Ascending aorta (tissue), 2 donors: ENCODE measurements at regions not wholly inside any gene's neighbourhood (a gene's known extent, or its start where the extent isn't known, plus 50 kb on each side); places are given as distances from the start of the nearest gene placed in this dataset.

ENCODE experiments used
- DNase-seq, 2 donors: peaks; one replicate each; pipeline ENCODE4 v3.0.0-alpha.2; 2019; ENCODE audit warnings: low spot score in 2 of 2
- H3K27ac ChIP-seq, 2 donors: fragments of 200-600 bp; sonication (generic); one replicate each; pipeline ENCODE4 v1.5.1; 2016 to 2017; ENCODE audit warnings: mild to moderate bottlenecking in 1 of 2
- H3K27me3 ChIP-seq: fragments of 200-600 bp; sonication (generic); one replicate; pipeline ENCODE4 v1.5.1; 2017
- H3K36me3 ChIP-seq, 2 donors: fragments of 200-600 bp; sonication (generic); one replicate each; pipeline ENCODE4 v1.5.1; 2016
- H3K4me1 ChIP-seq, 2 donors: fragments of 200-600 bp; sonication (generic); one replicate each; pipeline ENCODE4 v1.5.1; 2016 to 2017; ENCODE audit warnings: mild to moderate bottlenecking in 1 of 2
- H3K4me3 ChIP-seq, 2 donors: fragments of 200-600 bp; sonication (generic); one replicate each; pipeline ENCODE4 v1.5.1; 2016 to 2017; ENCODE audit warnings: mild to moderate bottlenecking in 1 of 2
- H3K9me3 ChIP-seq, 2 donors: fragments of 200-600 bp; sonication (generic); one replicate each; pipeline ENCODE4 v1.5.1; 2016
- CTCF ChIP-seq, 3 experiments: fragments of 200-600 bp in 2 of 3; fragments of 450-650 bp in 1 of 3; sonication (generic) in 2 of 3; IDR thresholded peaks; one replicate each; pipeline ENCODE4 v1.5.1; 2016 to 2019; ENCODE audit warnings: antibody characterized with exemption in 3 of 3, mild to moderate bottlenecking in 1 of 3, moderate library complexity in 1 of 3
- intact Hi-C: fragments of 100-400 bp; cut with DNase I; formaldehyde crosslinking; loops from one replicate; pipeline ENCODE4 v1.15.1; 2023

GRCh38 chr9:13898957-13899356 is 415.0 kb downstream of the NFIB start:
- Histone ChIP-seq H3K9me3 (no peaks in the 10 kb centered on the region), H3K4me1 (peaks cover 2 to 30% of the 10 kb centered on the region in 2 donors), H3K36me3 (no peaks in the 10 kb centered on the region), H3K27ac (peak overlapping the region in 1 of 2 donors; percentile 62), H3K27me3 (no peaks in the 10 kb centered on the region), H3K4me3 (no peak overlapping the region)
- no peak for TF ChIP-seq CTCF (IDR thresholded peaks at IDR 0.05)
- no peak for DNase-seq
- intact Hi-C loops: loop anchor here (5.0 to 10.0 kb wide), 2 partner anchors 133 to 196 kb away; no protein-coding TSS in a partner anchor

GRCh38 chr9:13896922-13897835 is 416.8 kb downstream of the NFIB start:
- Histone ChIP-seq H3K4me3 (no peak overlapping the region), H3K27me3 (no peaks in the 10 kb centered on the region), H3K4me1 (peaks cover 2 to 28% of the 10 kb centered on the region in 2 donors), H3K27ac (peak overlapping the region; percentile 14 to 69), H3K9me3 (no peaks in the 10 kb centered on the region), H3K36me3 (no peaks in the 10 kb centered on the region)
- intact Hi-C loops: loop anchor here (5.0 to 10.0 kb wide), 2 partner anchors 135 to 198 kb away; no protein-coding TSS in a partner anchor
- no peak for DNase-seq
- no peak for TF ChIP-seq CTCF (IDR thresholded peaks at IDR 0.05)

- DNase-seq: no peak
- Histone ChIP-seq H3K4me1 (peaks cover 2 to 28% of the 10 kb centered on the region in 2 donors), H3K27me3 (no peaks in the 10 kb centered on the region), H3K4me3 (no peak overlapping the region), H3K27ac (no peak overlapping the region), H3K9me3 (no peaks in the 10 kb centered on the region), H3K36me3 (no peaks in the 10 kb centered on the region)
- TF ChIP-seq CTCF (IDR thresholded peaks at IDR 0.05): no peak
- intact Hi-C loops: loop anchor here (5.0 to 10.0 kb wide), 2 partner anchors 136 to 199 kb away; no protein-coding TSS in a partner anchor
These were observed 417.9 kb downstream of the NFIB start for GRCh38 chr9:13896047-13896446.

GRCh38 chr9:13885258-13885657 is 428.7 kb downstream of the NFIB start:
- Histone ChIP-seq H3K4me1 (no peaks in the 10 kb centered on the region), H3K36me3 (no peaks in the 10 kb centered on the region), H3K9me3 (peaks cover 0 to 26% of the 10 kb centered on the region in 2 donors), H3K27me3 (no peaks in the 10 kb centered on the region), H3K27ac (no peak overlapping the region), H3K4me3 (no peak overlapping the region)
- intact Hi-C loops: no loop called here
- DNase-seq: no peak
- no peak for TF ChIP-seq CTCF (IDR thresholded peaks at IDR 0.05)

GRCh38 chr9:13879981-13880380 is 434.0 kb downstream of the NFIB start:
- intact Hi-C loops: no loop called here
- no peak for TF ChIP-seq CTCF (IDR thresholded peaks at IDR 0.05)
- H3K9me3 ChIP-seq: peaks cover 0 to 10% of the 10 kb centered on the region in 2 donors
- no peaks in the 10 kb centered on the region for H3K4me1 ChIP-seq
- H3K4me3 ChIP-seq: no peak overlapping the region
- no peaks in the 10 kb centered on the region for H3K36me3 ChIP-seq
- H3K27ac ChIP-seq: no peak overlapping the region
- H3K27me3 ChIP-seq: no peaks in the 10 kb centered on the region
- DNase-seq: no peak
